NCI-H1417 (cell line): ENCODE measurements at regions not wholly inside any gene's neighbourhood (a gene's known extent, or its start where the extent isn't known, plus 50 kb on each side); places are given as distances from the start of the nearest gene placed in this dataset.

ENCODE experiments used
- DNase-seq, 3 experiments: peaks; one replicate each; lab custom pipeline; 2025; lab: John Stamatoyannopoulos, UW

- DNase-seq = peak in 1 of 3 experiments; percentile 17
Measured at GRCh38 chr18:24827501-24827900, 367.1 kb downstream of the HRH4 start.

GRCh38 chr18:24831081-24831480 is 370.6 kb downstream of the HRH4 start:
- peak in 1 of 3 experiments; percentile 46 for DNase-seq

GRCh38 chr18:24831871-24832665 is 371.6 kb downstream of the HRH4 start:
- DNase-seq = peak in 2 of 3 experiments; percentile 9 to 56

DNA sequence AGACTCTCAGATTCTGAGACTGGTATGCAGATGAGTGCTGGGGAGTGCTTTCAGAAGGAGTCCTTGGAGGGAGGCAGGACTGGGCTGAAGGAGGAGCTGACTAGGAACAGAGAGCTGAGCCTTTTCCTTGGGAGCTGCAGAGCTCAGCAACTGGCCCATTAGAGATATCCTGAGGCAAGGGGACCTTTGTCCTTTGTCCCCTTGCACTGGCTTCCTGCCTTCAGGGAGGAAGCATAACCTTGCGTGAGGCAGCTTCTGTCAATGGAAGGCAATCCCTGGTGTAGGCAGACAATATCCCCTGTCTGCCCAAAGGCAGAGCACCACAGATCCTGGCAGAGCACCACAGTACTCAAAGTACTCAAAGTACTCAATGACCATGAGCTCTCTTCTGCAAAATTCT is 375.3 kb downstream of the HRH4 start:
- DNase-seq = no peak

GRCh38 chr18:24837066-24837465 is 376.6 kb downstream of the HRH4 start:
- no peak for DNase-seq

GRCh38 chr18:24840051-24840450 is 379.6 kb downstream of the HRH4 start:
- DNase-seq = no peak

DNA sequence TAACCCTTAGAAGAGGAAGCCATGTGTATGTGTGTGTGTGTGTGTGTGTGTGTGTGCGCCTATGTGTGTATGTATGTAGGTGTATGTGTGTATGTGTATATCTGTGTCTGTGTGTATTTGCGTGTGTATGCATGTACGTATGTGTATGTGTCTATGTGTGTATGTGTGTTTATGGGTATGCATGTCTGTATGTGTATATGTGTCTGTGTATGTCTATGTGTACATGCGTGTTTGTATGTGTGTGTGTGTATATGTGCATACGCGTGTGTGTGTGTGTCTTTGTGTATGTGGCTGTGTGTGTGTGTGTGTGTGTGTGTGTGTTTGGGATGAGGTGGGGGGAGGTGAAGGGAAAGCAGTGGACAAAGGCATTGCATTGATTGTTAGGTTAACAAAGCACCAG is 380.2 kb downstream of the HRH4 start:
- no peak for DNase-seq

GRCh38 chr18:24841536-24841935 is 381.1 kb downstream of the HRH4 start:
- DNase-seq = no peak

- DNase-seq = no peak
Measured at GRCh38 chr18:24843123-24843522, 382.7 kb downstream of the HRH4 start.

- no peak for DNase-seq
Measured at GRCh38 chr18:24846138-24846537, 385.7 kb downstream of the HRH4 start.

DNA sequence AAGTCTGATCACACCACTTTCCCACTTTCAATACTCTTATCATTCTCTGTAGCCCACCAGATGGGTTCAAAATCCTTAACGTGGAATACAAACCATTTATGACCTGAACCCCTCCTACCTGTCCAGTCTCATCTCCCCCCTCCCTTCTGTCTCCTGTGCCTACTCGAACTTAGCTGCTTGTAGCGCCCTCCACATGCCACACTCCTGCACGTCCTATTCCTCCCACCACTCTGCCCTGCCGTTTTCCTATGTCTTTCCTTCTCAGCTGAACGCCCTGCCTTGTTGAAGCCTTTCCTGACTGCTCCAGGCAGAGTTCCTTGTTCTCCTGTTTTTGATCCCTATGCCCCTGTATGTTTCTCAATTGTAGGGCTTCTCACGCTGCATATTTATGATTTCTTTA is 390.1 kb downstream of the HRH4 start:
- DNase-seq = no peak

- peak in 1 of 3 experiments; percentile 10 for DNase-seq
Measured at GRCh38 chr18:24853076-24853475, 392.6 kb downstream of the HRH4 start.

- no peak for DNase-seq
Measured at GRCh38 chr18:24860978-24861680, 400.7 kb downstream of the HRH4 start.

- DNase-seq = no peak
Measured at GRCh38 chr18:24862201-24862816, 401.9 kb downstream of the HRH4 start.

DNA sequence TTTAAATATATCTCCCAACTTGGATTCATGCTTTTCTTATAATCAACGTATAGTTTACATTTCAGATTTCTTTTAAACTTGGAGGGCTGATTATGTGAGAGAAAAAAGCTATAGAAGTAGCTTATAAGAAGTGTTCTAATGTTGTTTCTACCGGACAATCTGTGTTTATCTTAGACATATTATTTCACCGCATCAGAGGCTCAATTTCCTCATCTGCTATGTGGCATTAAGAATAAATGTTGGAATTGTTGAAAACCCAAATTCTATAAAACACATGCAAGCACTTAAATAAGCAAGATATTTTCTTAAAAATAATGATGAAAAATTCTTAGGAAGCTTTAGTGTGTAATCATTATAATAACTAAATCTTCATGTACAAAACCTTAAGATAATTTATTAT is 407.9 kb downstream of the HRH4 start:
- DNase-seq = no peak

DNA sequence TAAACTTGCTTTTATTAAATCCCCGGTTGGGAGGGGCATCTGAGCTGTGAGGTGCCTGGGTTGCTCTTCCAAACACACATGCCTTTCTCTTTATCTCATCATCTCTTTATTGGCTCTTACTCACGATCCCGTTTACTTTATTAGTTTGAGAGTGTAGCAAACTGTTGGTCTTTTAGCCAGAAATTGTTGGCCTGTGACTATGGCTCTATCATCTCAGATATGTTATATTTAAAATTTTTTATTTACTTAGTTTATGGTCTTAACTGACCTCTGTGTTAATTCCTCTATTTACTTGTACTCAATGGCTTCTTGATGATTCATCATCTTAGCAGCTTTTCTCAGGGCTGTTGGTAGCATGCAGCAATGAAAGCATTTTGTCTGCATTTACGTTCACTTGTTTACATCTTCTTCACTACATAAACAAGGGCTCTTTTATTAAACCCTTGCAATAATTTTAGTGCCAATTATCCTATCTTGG is 408.4 kb downstream of the HRH4 start:
- DNase-seq = peak in 1 of 3 experiments; percentile 49

GRCh38 chr18:24869285-24869684 is 408.8 kb downstream of the HRH4 start:
- DNase-seq = peak in 1 of 3 experiments; percentile 49

DNA sequence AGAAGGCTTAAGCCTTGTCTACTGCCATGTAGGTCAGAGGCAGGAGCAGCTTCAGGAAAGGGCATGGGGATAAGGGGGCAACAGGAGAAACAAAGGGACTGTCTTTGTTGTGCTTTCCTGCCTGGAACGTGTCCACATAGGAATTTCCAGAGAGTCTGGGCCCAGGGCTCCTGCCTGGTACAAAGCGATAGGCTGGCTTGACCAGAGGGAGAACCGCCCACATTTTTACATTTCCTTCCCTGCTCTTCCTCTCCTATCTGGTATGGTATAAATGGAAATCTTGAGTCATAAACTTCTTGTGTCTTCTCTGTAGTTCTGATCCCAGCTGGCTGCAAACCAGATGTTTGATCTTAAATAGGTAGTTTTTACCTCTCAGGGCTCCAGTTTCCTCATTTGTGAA is 414.8 kb downstream of the HRH4 start:
- DNase-seq = no peak

- no peak for DNase-seq
Measured at GRCh38 chr18:24875777-24876176, 415.3 kb downstream of the HRH4 start.

DNA sequence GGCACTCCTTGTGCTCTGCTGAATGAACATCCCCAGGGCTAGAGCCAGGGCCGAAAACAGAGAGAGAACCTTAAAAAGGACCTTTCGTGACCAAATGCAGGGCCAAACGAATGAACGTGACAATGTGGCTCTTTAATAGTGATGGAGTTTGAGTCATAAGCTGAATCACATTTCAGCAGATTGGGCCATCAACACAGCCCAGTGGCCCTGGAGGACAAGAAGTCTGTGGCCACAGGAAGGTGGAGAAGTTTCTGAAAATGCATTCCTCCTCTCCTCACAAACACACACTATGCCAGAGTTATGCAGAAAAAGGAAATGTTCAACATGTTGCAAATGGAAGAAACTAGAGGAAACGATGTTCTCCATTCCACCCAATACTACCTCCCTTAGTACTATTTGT is 415.8 kb downstream of the HRH4 start:
- DNase-seq = no peak

GRCh38 chr18:24877066-24877465 is 416.6 kb downstream of the HRH4 start:
- no peak for DNase-seq

GRCh38 chr18:24877546-24877945 is 417.1 kb downstream of the HRH4 start:
- no peak for DNase-seq

DNA sequence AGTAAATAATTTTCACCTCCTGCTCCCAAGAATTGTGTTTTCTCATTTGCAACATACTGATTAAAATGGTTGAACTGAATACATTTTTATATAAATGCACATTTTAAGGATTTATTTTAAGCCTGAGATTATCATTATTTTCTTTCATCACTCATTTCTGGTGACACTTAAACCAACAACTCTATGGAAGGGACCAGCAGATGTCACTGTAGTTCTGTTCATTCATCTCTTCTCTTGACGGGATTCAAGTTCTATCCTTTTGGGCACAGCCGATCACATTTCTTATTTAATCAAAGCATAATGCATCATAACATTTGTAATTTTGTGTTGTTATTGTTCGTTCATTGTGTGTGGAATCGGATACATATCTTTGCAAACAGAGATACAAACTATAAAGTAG is 417.9 kb downstream of the HRH4 start:
- peak; percentile 18 to 84 (median 46) for DNase-seq
